ENCODE measurements at regions not wholly inside any gene's neighbourhood (a gene's known extent, or its start where the extent isn't known, plus 50 kb on each side); places are given as distances from the start of the nearest gene placed in this dataset.

DNA sequence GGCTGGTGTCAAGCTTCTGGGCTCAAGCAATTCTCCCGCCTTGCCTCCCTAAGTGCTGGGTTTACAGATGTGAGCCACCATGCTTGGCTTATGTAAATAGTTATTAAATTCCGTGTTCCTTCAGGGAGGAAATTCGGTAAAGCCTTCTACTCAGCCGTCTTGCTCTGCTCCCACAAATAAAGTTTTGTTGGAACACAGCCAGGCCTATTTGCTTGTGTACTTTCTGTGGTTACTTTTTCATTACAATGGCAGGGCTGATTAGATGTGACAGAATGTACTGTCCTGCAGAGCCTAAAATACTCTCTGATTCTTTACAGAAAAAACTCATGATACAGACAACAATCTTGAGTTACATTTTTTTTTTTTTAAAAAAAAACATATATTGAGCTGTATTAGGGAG is 68.8 kb upstream of the TACR1 start:
- DNase-seq (ENCODE audit: low read depth) = no peak
- TF ChIP-seq POLR2A (IDR thresholded peaks at IDR 0.05; ENCODE audit: extremely low read depth, insufficient read length) (no peak), MYC (IDR thresholded peaks at IDR 0.05; ENCODE audit: low read depth, low read length) (no peak)
- TF ChIP-seq, protein P1, sequence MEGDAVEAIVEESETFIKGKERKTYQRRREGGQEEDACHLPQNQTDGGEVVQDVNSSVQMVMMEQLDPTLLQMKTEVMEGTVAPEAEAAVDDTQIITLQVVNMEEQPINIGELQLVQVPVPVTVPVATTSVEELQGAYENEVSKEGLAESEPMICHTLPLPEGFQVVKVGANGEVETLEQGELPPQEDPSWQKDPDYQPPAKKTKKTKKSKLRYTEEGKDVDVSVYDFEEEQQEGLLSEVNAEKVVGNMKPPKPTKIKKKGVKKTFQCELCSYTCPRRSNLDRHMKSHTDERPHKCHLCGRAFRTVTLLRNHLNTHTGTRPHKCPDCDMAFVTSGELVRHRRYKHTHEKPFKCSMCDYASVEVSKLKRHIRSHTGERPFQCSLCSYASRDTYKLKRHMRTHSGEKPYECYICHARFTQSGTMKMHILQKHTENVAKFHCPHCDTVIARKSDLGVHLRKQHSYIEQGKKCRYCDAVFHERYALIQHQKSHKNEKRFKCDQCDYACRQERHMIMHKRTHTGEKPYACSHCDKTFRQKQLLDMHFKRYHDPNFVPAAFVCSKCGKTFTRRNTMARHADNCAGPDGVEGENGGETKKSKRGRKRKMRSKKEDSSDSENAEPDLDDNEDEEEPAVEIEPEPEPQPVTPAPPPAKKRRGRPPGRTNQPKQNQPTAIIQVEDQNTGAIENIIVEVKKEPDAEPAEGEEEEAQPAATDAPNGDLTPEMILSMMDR (IDR thresholded peaks at IDR 0.05; ENCODE audit: low read depth, low read length) = no peak
- TF ChIP-seq, protein P2, sequence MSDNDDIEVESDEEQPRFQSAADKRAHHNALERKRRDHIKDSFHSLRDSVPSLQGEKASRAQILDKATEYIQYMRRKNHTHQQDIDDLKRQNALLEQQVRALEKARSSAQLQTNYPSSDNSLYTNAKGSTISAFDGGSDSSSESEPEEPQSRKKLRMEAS (IDR thresholded peaks at IDR 0.05; ENCODE audit: low read depth, low read length) = no peak

DNA sequence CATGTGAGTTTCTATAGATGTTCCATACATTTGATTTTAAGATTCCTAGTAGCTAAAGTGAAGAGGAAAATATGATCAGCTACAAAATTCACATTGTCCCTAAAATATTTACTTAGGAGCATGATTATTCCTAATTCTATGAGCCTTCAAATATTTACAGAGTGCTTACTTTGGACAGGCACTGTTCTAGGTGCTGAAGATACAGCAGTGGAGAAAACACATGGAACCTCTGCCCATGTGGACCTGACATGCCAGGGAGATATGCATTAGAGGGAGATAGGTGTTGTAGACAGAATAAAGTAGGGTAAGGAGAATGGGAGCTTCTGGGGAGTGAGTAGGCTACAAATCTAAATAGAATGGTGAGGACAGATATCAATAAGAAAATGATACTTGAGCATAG is 62.6 kb upstream of the TACR1 start:
- TF ChIP-seq MYC (IDR thresholded peaks at IDR 0.05; ENCODE audit: low read depth, low read length) = no peak
- TF ChIP-seq, protein P2 (IDR thresholded peaks at IDR 0.05; ENCODE audit: low read depth, low read length) = no peak
- TF ChIP-seq, protein P1 (IDR thresholded peaks at IDR 0.05; ENCODE audit: low read depth, low read length) = no peak
- no peak for TF ChIP-seq POLR2A (IDR thresholded peaks at IDR 0.05; ENCODE audit: extremely low read depth, insufficient read length)
- H3K4me3 ChIP-seq (ENCODE audit: low read depth, low read length) = no peak overlapping the region

More for the DNA sequence above, 68.8 kb upstream of the TACR1 start:
- H3K4me3 ChIP-seq (ENCODE audit: low read depth, low read length) = no peak overlapping the region

DNA sequence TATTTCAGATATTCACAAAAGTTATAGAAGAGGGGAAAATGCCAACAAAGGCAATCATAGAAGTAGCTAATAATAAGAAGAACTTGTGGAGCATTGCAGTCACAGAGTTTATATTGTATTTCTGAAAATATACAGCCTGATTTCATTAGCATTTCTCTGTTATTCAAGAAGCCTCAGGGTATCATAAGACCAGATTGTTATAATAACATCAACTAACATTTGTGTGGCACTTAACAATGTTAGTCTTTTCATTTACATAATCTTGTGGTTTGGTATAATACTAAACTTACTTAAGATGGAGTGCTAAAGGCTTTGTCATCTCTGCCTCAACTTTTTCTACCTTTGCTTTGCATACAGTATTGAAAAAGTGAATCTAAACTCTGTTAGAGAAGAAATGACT is 61.6 kb upstream of the TACR1 start:
- no peak overlapping the region for H3K4me3 ChIP-seq (ENCODE audit: low read depth, low read length)
- DNase-seq (ENCODE audit: low read depth) = no peak

More for the DNA sequence above, 62.6 kb upstream of the TACR1 start:
- DNase-seq (ENCODE audit: low read depth) = no peak

DNA sequence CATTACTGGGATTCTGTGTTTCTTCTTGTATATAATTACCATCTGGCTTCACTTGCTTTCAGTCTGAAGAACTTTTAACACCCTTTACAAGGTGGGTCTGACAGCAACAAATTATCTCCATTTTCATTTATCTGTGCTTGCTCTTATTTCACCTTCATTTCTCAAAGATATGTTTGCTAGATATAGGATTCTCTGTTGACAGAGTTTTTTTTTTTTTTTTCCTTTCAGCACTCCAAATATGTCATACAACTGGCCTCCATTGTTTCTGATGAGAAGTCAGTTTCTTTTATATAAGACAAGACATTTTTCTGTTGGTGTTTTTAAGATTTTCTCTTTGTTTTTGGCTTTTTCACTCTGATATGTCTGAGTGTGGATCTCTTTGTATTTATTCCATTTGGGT is 59.3 kb upstream of the TACR1 start:
- no peak for DNase-seq (ENCODE audit: low read depth)
- TF ChIP-seq, protein P1 (IDR thresholded peaks at IDR 0.05; ENCODE audit: low read depth, low read length) = no peak
- TF ChIP-seq, protein P2 (IDR thresholded peaks at IDR 0.05; ENCODE audit: low read depth, low read length) = no peak
- TF ChIP-seq POLR2A (IDR thresholded peaks at IDR 0.05; ENCODE audit: extremely low read depth, insufficient read length) = no peak
- no peak for TF ChIP-seq MYC (IDR thresholded peaks at IDR 0.05; ENCODE audit: low read depth, low read length)
- H3K4me3 ChIP-seq (ENCODE audit: low read depth, low read length) = no peak overlapping the region

More for the DNA sequence above, 61.6 kb upstream of the TACR1 start:
- no peak for TF ChIP-seq POLR2A (IDR thresholded peaks at IDR 0.05; ENCODE audit: extremely low read depth, insufficient read length)
- TF ChIP-seq, protein P2 (IDR thresholded peaks at IDR 0.05; ENCODE audit: low read depth, low read length) = no peak
- TF ChIP-seq, protein P1 (IDR thresholded peaks at IDR 0.05; ENCODE audit: low read depth, low read length) = no peak
- no peak for TF ChIP-seq MYC (IDR thresholded peaks at IDR 0.05; ENCODE audit: low read depth, low read length)

DNA sequence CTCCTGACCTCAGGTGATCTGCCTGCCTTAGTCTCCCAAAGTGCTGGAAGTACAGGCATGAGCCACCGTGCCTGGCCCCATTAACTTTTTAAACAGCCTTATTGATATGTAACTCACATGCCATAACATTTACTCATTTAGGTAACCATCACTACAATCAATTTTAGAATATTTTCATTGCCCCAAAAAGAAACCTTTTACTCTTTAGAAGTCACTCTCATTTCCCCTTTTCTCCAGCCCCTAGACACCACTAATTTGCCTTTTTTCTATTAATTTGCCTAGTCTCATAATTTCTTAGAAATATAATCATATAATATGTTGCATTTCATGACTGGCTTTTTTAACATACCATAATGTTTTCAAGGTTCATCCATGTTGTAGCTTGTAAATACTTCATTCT is 57.2 kb upstream of the TACR1 start:
- no peak overlapping the region for H3K4me3 ChIP-seq (ENCODE audit: low read depth, low read length)
- no peak for DNase-seq (ENCODE audit: low read depth)
- no peak for TF ChIP-seq MYC (IDR thresholded peaks at IDR 0.05; ENCODE audit: low read depth, low read length)
- TF ChIP-seq, protein P2 (IDR thresholded peaks at IDR 0.05; ENCODE audit: low read depth, low read length) = no peak
- TF ChIP-seq, protein P1 (IDR thresholded peaks at IDR 0.05; ENCODE audit: low read depth, low read length) = no peak
- TF ChIP-seq POLR2A (IDR thresholded peaks at IDR 0.05; ENCODE audit: extremely low read depth, insufficient read length) = no peak
